HG03045 (cell line): ENCODE measurements at regions not wholly inside any gene's neighbourhood (a gene's known extent, or its start where the extent isn't known, plus 50 kb on each side); places are given as distances from the start of the nearest gene placed in this dataset.
"Not testable (repeated sequence)": the region's sequence is repeated elsewhere in the genome, so short reads cannot be mapped to it uniquely, and the experiment has no call there.

Experiments used
- ATAC-seq: cut with Tn5 transposase; IDR thresholded peaks from one replicate; pipeline ENCODE4 v1.9.1; 2021; ENCODE audit warnings: mild to moderate bottlenecking, moderate library complexity; ENCODE audit not compliant: unreplicated experiment

DNA sequence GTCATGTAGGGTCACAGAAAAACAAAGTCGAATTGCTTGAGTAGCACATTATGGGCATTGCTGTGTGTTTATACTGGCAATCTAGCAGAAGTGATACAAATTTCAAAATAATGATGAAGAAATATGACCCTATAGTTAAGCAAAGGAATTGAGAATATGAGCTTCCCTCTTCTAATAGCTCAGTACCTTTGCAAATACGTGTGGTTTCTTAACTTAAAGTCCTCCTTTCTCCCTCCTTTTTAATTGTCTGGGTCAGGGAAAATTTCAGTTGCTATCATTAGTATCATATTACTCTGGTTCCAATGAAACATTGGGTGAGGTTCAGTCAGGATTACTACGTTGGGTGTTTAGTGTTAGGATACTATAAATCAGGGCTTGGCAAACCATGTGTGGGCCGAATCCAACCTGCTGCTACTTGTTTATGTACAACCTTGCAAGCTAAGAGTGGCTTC is 166.8 kb upstream of the CARMIL1 start:
- no peak for ATAC-seq

DNA sequence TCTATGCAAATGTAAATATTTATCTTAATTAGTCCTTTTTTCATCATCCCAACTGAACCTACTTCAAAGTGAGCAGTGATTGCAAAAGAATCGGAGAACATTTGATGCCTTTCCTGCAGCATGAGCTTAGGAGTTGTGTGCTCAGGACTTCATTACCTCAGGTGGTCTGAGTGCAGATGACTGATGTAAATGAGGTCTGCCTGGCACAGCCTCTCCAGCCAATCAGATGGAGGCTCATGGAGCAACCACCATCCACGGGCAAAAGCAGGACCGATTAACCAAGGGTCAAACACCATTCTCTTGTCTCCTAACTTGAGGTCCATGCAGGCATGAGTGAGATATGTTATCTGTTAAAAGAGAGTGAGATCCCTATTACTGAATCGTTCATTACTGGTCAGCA is 165.7 kb upstream of the CARMIL1 start:
- no peak for ATAC-seq

DNA sequence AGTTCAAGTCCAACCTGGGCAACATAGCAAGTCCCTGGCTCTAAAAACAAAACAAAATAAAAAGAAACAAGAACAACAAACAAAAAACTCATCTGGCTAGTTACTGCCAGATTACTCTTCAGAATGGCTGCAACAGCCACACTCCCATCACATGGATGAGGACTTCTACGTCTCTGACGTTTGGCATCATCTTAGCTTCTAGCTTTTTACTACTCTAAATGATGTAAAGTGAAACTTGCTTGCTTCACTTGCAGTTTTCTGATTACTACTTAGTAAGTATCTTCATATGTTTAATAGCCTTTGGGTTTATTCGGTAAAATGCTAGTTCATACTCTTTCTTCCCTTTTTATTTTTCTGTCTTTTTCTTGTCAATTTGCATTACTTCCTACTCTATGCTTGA is 161.1 kb upstream of the CARMIL1 start:
- no peak for ATAC-seq

DNA sequence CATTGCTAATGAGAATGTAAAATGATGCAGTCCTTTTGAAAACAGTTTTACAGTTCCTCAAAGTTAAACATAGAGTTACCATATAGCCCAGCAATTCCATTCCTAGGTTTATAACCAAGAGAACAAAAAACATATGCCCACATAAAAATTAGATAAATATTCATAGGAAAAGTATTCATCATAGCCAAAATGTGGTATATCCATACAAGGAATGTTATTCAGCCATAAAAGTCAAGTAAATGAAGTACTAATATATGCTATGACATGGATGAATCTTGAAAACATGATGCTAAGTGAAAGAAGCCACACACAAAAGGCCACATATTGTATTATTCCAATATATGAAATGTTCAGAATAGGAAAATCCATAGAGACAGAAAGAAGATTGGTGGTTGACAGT is 158.0 kb upstream of the CARMIL1 start:
- ATAC-seq: no peak

DNA sequence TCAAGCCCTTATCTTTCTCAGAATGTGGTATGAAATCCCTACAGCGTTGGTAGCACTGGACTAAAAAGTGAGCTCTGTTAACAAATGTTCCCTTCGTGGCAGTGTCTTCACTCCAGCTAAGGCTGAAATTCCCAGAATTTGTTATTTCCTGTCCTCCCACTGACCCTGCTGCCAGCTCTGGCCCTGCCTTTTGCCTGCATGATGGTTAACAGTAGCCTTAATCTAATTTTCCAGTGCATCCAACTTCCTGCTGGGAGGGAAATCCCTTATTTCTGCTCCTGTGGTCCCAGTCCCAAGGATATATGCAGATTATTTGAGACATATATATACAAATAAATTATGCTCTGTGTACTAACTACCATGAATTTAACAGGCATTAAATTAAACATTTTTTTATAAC is 157.2 kb upstream of the CARMIL1 start:
- no peak for ATAC-seq

GRCh38 chr6:25122622-25123237 is 156.4 kb upstream of the CARMIL1 start:
- ATAC-seq: no peak

- ATAC-seq: no peak
Observed at GRCh38 chr6:25124216-25124715, 154.9 kb upstream of the CARMIL1 start.

GRCh38 chr6:25125736-25126135 is 153.4 kb upstream of the CARMIL1 start:
- ATAC-seq: no peak

GRCh38 chr6:25127076-25127837 is 151.9 kb upstream of the CARMIL1 start:
- no peak for ATAC-seq

DNA sequence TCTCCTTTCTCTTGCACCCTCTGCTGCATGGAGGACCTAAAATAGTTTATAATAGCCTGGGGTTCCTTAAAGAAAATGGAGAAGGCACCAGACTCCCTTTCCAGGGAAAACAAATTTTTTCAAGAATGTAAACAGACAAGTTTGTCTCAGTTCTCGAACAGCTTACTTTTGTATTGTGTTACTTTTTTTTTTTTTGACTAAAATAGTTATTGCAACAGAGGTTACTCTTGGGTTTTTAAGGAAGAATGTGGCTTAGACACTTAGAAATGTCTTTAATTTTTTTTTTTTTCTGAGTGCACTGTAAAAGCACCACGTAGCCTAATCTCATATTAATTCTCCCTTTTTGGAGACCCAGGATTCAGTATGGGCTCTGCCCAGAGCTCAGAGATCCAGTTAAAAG is 148.7 kb upstream of the CARMIL1 start:
- no peak for ATAC-seq

DNA sequence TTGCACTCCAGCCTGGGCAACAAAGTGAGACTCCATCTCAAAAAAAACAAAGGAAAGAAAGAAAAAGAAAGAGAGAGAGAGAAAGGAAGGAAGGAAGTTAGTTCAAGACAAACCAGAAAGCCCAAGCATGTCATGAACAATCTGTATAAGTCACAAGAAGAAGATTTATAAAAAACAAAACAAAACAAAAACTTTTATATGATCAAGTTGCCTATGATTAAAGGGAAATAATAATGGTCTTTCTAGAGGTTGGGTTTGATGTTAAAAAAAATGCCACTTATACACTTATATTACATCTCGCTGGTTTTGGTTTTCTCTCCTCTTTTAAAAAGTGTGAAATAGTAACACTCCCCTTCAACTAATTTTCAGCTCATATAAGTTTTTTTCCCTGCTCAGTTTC is 146.2 kb upstream of the CARMIL1 start:
- ATAC-seq: no peak

- no peak for ATAC-seq
Observed at GRCh38 chr6:25133568-25133967, 145.6 kb upstream of the CARMIL1 start.

- ATAC-seq: no peak
Observed at GRCh38 chr6:25136854-25137253, 142.3 kb upstream of the CARMIL1 start.

DNA sequence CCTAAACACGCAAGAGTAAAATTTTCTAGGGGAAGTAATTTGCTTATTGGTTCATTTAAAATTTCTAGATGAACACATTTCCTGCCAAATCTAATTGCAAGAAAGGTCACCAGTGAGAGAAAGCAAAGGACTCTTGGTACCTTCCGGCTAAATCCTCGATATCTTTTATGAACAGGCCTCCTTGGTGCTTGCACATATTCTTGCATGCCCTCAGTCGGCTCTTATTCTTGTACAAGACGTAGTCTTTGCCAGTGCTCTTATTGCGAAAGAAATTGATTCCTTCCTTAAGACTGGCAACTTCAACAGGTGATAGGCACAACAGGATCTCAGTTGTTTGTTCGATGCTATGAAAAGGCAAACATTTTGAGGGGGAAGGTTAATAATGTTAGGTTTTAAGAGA is 141.7 kb upstream of the CARMIL1 start:
- no peak for ATAC-seq

DNA sequence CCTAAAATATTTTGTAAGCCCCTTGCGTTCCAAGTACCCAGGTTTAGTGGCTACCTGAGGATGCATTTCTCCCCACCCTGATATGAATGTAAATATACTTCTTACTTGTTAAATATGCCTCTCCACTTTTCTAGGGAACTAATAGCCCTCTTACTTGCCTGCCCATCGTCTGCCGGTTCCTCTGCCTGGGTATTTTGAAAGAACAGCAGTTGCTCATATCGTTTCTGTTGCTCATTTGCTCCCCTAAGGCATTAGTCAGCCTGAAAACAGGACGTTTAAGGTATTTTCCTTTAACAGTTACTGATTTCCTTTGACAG is 141.3 kb upstream of the CARMIL1 start:
- no peak for ATAC-seq

GRCh38 chr6:25138233-25138933 is 140.8 kb upstream of the CARMIL1 start:
- ATAC-seq: peak; percentile 94

GRCh38 chr6:25138934-25139415 is 140.2 kb upstream of the CARMIL1 start:
- ATAC-seq: no peak

- not testable (repeated sequence) for ATAC-seq
Observed at GRCh38 chr6:25139608-25140007, 139.6 kb upstream of the CARMIL1 start.

DNA sequence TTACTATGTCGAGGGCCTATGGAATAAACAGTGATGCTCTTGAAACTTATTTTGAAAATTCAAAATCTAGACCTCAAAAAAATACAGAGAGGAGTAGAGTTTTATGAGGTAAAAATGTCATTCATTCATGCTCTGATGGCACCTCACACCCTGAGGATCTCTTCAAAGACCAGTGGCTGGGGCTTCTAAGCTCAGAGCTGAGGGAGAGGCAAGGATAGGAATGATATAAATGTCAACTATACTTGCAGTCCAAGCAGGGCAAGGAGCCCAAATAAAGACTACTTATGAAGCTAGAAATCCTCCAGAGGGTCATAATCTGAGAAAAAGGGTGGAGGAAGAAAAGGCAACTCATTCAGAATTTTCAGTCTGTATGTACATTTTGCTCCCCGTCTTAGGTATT is 136.7 kb upstream of the CARMIL1 start:
- no peak for ATAC-seq

- no peak for ATAC-seq
Observed at GRCh38 chr6:25144919-25145318, 134.3 kb upstream of the CARMIL1 start.

DNA sequence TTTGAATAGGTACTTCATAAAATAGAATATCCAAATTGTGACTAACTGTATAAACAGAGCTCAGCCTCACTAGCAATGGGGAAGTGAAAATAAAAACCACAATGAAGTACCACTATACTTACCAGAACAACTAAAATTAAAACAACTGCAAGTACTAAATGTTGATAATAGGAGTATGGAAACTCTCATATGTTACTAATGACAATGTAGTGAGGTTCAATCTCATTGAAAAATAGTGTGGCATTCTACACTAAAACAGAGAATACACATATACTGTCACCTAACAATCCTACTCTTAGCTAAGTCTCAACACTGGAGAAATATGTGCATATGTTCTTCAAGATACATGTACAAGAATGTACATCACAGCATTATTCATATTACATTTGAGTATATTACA is 132.0 kb upstream of the CARMIL1 start:
- peak; percentile 97 for ATAC-seq

DNA sequence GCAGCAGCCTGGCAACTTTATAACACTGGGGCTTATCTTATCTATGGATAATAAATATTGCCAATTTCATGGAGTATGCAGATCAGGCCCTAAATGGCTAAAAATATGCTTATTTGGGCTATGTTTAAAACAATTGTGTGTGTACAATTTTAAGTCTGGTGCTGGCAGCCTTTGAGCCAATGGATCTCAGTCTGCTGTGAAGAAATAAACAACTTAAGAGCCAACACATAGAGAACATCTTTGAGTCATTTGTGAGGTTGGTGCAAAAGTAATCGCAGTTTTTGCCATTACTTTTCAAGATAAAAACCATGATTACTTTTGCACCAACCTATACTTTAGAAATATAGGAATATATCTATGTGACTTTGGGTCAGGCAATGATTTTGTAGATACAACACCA is 129.1 kb upstream of the CARMIL1 start:
- ATAC-seq: no peak
